ENCODE measurements at regions not wholly inside any gene's neighbourhood (a gene's known extent, or its start where the extent isn't known, plus 50 kb on each side); places are given as distances from the start of the nearest gene placed in this dataset.

DNA sequence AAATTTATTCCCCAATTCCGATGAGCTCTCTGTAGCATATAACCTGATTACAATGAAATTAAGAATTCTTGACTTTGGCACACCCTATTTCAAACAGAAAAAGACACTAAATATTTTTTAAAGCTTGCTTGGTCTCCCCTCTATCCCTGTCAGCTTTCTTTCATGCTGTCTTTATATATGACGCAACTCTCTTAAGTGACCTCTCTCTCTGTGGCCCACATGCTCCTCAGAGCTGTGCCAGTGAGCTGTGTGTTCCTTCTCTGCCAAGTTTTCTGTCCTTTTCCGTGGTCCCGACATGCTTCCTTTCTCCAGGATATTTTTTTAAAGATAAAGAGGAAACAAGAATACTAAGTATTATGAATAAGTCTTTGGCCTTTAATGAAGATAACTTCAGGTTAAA is 484.0 kb downstream of the ETNK1 start:
- Histone ChIP-seq H3K36me3 (ENCODE audit: control insufficient read depth, insufficient read depth, low read length) (no peaks in the 10 kb centered on the region), H3K27me3 (replicated peaks; ENCODE audit: control insufficient read depth, insufficient read depth, low read length) (no peaks in the 10 kb centered on the region), H3K4me3 (replicated peaks; ENCODE audit: low read depth, low read length) (no peak overlapping the region)
- no peak for DNase-seq (ENCODE audit: extremely low read depth, insufficient read length)
- no peak for TF ChIP-seq CTCF (IDR thresholded peaks at IDR 0.05; ENCODE audit: insufficient read depth, low read length, poor library complexity, severe bottlenecking)

DNA sequence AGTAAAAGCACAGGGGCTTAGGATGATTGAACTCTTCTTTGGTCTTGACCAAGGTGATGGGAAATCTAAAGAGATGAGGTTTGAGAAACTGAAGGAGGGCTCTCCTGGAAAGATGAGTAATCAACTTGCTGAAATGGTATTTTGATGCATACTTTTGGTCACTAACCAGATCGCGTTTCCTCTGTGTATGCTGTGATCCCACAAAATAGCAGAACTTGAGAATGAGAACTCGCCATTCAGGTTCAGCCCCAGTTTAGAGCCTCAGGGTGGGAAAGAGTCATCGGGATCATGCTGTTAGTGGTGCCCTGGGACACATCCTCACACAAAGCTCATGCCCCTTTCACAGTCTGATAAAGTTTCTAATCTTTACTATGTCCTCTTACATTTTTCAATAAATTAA is 488.8 kb downstream of the ETNK1 start:
- H3K4me3 ChIP-seq (replicated peaks; ENCODE audit: low read depth, low read length): no peak overlapping the region
- H3K36me3 ChIP-seq (ENCODE audit: control insufficient read depth, insufficient read depth, low read length): no peaks in the 10 kb centered on the region
- no peaks in the 10 kb centered on the region for H3K27me3 ChIP-seq (replicated peaks; ENCODE audit: control insufficient read depth, insufficient read depth, low read length)
- TF ChIP-seq CTCF (IDR thresholded peaks at IDR 0.05; ENCODE audit: insufficient read depth, low read length, poor library complexity, severe bottlenecking): no peak
- no peak for DNase-seq (ENCODE audit: extremely low read depth, insufficient read length)

DNA sequence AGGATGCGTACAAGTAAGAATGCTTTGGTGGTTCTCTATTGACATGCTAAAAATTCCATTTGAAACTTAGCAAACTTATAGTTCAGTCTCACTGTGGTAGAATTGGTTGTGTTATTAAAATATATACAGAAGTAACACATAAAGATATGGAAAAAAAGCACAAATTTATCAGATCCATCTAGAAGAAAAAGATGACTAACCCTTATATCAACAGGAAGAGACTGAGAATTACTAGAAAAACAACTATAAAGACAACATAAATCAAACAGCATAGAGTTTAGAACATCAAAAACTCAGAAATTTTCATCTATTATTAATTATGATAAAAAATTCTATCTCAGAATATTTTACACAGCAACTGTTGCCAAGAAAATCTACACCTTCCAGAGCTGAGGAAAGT is 491.0 kb downstream of the ETNK1 start:
- DNase-seq (ENCODE audit: extremely low read depth, insufficient read length): no peak
- H3K4me3 ChIP-seq (replicated peaks; ENCODE audit: low read depth, low read length): no peak overlapping the region
- H3K27me3 ChIP-seq (replicated peaks; ENCODE audit: control insufficient read depth, insufficient read depth, low read length): no peaks in the 10 kb centered on the region
- TF ChIP-seq CTCF (IDR thresholded peaks at IDR 0.05; ENCODE audit: insufficient read depth, low read length, poor library complexity, severe bottlenecking): no peak
- no peaks in the 10 kb centered on the region for H3K36me3 ChIP-seq (ENCODE audit: control insufficient read depth, insufficient read depth, low read length)

DNA sequence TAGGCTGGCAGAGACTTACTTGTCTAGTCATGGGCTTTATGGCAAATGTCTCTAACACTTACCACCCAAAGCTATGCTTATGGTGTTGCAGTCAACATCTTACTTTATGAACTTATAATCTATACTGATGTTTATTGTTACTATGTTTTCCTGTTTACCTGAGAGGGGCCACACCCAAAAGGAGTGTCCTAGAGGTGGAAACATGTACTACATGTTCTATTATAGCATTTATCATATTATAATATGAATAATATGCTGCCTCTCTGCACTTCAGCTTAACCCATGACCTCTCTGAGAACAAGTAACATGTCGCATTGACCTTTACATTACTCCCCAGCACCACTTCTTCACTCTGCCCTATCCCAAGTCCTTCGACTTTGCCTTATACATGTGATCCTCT is 501.8 kb downstream of the ETNK1 start:
- TF ChIP-seq CTCF (IDR thresholded peaks at IDR 0.05; ENCODE audit: insufficient read depth, low read length, poor library complexity, severe bottlenecking): no peak
- no peaks in the 10 kb centered on the region for H3K36me3 ChIP-seq (ENCODE audit: control insufficient read depth, insufficient read depth, low read length)

GRCh38 chr12:23127701-23128100 is 502.7 kb downstream of the ETNK1 start:
- no peaks in the 10 kb centered on the region for H3K36me3 ChIP-seq (ENCODE audit: control insufficient read depth, insufficient read depth, low read length)
- no peak overlapping the region for H3K4me3 ChIP-seq (replicated peaks; ENCODE audit: low read depth, low read length)
- no peak for TF ChIP-seq CTCF (IDR thresholded peaks at IDR 0.05; ENCODE audit: insufficient read depth, low read length, poor library complexity, severe bottlenecking)
- H3K27me3 ChIP-seq (replicated peaks; ENCODE audit: control insufficient read depth, insufficient read depth, low read length): no peaks in the 10 kb centered on the region
- no peak for DNase-seq (ENCODE audit: extremely low read depth, insufficient read length)

More for the DNA sequence above, 501.8 kb downstream of the ETNK1 start:
- Histone ChIP-seq H3K27me3 (replicated peaks; ENCODE audit: control insufficient read depth, insufficient read depth, low read length) (no peaks in the 10 kb centered on the region), H3K4me3 (replicated peaks; ENCODE audit: low read depth, low read length) (no peak overlapping the region)
- DNase-seq (ENCODE audit: extremely low read depth, insufficient read length): no peak

- Histone ChIP-seq H3K4me3 (replicated peaks; ENCODE audit: low read depth, low read length) (no peak overlapping the region), H3K36me3 (ENCODE audit: control insufficient read depth, insufficient read depth, low read length) (no peaks in the 10 kb centered on the region), H3K27me3 (replicated peaks; ENCODE audit: control insufficient read depth, insufficient read depth, low read length) (no peaks in the 10 kb centered on the region)
- no peak for TF ChIP-seq CTCF (IDR thresholded peaks at IDR 0.05; ENCODE audit: insufficient read depth, low read length, poor library complexity, severe bottlenecking)
- DNase-seq (ENCODE audit: extremely low read depth, insufficient read length): no peak
These were observed 503.5 kb downstream of the ETNK1 start for GRCh38 chr12:23128462-23128861.
